Astrocyte of the spinal cord (primary cell): ENCODE measurements at regions not wholly inside any gene's neighbourhood (a gene's known extent, or its start where the extent isn't known, plus 50 kb on each side); places are given as distances from the start of the nearest gene placed in this dataset.

Experiments
- DNase-seq: peaks from one replicate; pipeline ENCODE4 v3.0.0; 2011; ENCODE audit warnings: low read depth, low spot score
- H3K4me3 ChIP-seq: 2 replicates; pipeline ENCODE4 v1.5.1; 2011; ENCODE audit warnings: low read depth, mild to moderate bottlenecking, low read length, moderate library complexity
- in situ Hi-C: cut with HindIII; loops from 2 replicates; pipeline ENCODE4 v1.10.0; 2017; ENCODE audit warnings: low sequenced_read_pairs
- TF ChIP-seq, protein P1 (sequence below): IDR thresholded peaks from 2 replicates; pipeline ENCODE4 v1.5.1; 2012; ENCODE audit warnings: low read depth, mild to moderate bottlenecking, low read length, inconsistent platforms

DNA sequence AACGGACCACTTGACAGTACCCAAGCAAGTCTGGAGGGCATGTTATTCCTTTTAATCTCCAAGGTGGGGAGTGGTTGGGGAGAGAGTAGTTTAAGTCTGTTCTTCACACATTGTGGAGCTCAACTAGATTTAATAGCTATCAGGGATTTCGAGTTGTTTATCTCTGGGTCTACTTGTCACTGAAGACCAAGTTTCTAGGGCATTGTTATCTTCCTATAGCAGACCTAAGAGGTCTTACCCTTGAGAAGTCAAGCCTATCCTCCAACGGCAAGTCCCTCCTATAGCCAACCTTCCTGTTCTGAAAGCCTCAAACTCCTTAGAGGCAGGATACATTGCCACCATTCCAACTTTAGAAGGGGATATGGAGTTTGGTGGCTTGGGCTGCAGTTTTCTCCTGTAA, 164.5 kb upstream of the MOCS1 start:
- DNase-seq: no peak
- in situ Hi-C loops: no loop called here
- TF ChIP-seq, protein P1, sequence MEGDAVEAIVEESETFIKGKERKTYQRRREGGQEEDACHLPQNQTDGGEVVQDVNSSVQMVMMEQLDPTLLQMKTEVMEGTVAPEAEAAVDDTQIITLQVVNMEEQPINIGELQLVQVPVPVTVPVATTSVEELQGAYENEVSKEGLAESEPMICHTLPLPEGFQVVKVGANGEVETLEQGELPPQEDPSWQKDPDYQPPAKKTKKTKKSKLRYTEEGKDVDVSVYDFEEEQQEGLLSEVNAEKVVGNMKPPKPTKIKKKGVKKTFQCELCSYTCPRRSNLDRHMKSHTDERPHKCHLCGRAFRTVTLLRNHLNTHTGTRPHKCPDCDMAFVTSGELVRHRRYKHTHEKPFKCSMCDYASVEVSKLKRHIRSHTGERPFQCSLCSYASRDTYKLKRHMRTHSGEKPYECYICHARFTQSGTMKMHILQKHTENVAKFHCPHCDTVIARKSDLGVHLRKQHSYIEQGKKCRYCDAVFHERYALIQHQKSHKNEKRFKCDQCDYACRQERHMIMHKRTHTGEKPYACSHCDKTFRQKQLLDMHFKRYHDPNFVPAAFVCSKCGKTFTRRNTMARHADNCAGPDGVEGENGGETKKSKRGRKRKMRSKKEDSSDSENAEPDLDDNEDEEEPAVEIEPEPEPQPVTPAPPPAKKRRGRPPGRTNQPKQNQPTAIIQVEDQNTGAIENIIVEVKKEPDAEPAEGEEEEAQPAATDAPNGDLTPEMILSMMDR: no peak
- no peak overlapping the region for H3K4me3 ChIP-seq

DNA sequence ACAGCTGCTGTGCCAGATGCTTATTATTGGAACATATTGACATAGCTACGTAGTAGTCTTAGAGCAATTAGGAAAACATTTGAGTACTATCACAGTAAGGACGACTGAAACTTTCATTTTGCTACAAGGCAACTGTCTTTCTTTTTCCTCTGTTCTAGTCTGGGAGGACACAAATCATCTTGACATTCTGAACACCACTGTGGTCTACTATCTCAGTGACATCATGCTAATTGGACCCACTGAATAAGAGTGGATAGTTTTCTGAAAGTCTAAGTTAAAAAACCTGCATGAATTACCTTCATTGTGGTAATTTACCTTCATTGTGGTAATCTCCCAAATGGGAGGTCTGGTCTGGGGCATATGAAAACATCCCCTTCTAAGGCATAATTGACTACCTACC, 163.3 kb upstream of the MOCS1 start:
- no peak for DNase-seq
- H3K4me3 ChIP-seq: no peak overlapping the region
- in situ Hi-C loops: no loop called here
- TF ChIP-seq, protein P1: no peak

DNA sequence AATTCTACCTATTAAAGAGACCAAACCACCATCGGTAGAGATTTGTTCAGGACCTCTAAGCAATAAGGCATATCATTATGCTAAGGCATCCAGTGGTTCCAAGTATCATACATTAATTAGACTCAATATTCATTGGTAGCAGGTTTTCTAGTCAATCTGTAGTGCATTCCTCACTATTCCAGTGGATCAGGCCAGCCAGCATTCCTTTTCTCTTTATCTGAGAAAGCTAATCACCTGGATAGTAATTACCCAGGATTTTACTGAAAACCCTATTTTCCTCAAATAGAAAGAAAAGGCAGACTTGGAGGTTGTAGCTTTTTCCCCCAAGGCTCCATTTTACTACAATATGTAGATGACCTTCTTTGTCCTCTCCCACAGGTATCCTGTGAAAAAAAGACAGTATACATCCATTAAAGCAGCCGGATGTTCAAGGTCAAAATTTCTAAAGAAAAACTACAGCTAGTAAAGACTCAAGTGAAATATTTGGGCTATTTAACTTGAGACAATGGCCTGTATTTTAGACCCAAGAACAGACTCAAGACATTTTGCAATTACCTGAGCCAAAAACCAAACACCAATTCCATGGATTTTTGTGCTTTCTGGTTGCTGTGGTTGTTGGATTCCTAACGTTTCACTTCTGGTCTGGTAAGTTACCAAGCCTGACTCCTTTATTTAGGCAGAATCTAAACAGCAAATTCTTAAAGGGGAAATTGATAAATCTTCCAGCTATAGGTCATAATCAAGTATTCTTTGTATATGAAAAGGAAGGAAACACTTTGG, 149.1 kb upstream of the MOCS1 start:
- in situ Hi-C loops: no loop called here
- no peak overlapping the region for H3K4me3 ChIP-seq
- DNase-seq: no peak
- TF ChIP-seq, protein P1: no peak

DNA sequence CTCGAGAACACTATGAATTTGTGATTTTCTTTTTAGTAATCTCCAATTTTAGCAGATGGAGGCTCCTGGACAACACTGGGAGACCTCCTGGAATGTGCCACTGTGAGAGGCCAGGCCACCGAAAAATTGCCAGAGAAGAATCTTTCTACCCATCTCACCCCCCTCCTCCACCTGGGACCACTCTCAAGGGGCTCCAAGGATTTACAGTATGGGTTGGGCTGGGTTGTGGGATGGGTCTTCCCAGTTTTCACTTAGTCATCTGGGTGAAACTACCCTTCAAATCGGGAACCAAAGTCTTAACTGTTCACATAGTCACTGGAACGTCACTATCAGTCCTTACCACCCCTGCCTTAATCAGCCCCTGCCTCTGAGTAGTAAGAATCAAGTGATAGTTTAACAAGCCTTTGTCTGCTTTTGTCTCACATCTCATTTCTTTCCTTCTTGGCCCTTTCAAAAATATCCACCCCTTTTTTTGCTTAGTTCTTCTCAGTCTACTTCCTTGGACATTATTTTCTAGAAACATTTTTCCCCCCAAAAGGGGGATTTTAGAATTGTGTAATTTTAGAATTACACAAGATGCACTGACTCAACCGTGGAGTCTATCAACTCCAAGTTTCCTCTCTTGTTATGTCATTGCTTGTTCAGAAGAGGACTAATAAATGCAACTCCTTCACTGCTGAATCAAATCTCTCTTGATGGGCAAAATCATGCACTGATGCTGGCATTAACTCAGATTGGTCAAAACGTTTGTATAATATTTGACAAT, 148.2 kb upstream of the MOCS1 start:
- DNase-seq: no peak
- in situ Hi-C loops: no loop called here
- TF ChIP-seq, protein P1: no peak
- no peak overlapping the region for H3K4me3 ChIP-seq

DNA sequence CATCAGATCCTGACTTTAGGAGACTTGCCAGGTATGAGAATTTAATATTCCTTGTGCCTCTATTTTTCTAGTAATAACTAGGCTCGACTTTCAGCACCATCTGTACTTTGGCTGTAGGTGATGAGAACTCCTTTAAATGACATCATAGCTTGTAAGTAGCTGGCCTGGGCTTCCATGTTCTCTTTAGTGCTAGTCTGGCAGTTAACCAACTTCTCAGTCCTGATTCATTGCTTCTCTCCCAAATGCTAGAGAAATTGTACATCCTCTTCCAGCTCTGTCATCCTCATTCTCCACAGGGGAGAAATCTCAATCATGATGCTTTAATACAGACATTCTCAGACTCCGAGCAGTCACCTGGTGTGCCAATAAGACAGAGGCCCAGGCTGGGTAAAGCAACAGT, 143.5 kb upstream of the MOCS1 start:
- in situ Hi-C loops: no loop called here
- H3K4me3 ChIP-seq: no peak overlapping the region
- DNase-seq: no peak
- TF ChIP-seq, protein P1: no peak

DNA sequence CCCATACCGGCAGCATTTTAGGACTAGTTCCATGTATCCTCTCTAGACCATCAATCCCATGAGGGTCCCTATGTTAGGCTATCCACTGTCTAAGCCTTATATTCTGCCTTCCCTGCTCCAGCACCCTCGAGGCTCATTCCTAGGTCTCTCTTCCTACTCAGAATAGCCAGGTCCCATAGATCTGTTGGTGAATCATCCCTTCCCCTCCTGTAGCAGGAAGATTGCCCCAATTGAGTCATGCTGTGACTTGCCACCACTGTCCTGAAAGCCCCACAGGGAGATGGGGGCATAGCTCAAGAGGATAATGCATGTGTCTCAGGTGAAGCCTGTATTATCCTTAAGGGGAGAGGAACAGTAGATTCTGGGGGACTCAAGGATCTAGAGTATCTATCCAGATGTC, 143.1 kb upstream of the MOCS1 start:
- H3K4me3 ChIP-seq: no peak overlapping the region
- in situ Hi-C loops: no loop called here
- DNase-seq: no peak
- TF ChIP-seq, protein P1: no peak
